ENCODE measurements at regions not wholly inside any gene's neighbourhood (a gene's known extent, or its start where the extent isn't known, plus 50 kb on each side); places are given as distances from the start of the nearest gene placed in this dataset.

GRCh38 chr11:70578371-70578770 lies 180.0 kb downstream of the CTTN start:
- Histone ChIP-seq H3K9me2 (ENCODE audit: insufficient read depth) (no peaks in the 10 kb centered on the region), H3K27ac (ENCODE audit: low read depth, low read length) (no peak overlapping the region), H3K9me3 (ENCODE audit: control insufficient read depth in 1 of 2, insufficient read depth in 1 of 2, low read depth in 1 of 2, low read length in 2 of 2) (no peaks in the 10 kb centered on the region), H3K36me3 (ENCODE audit: control insufficient read depth in 1 of 2, insufficient read depth in 2 of 2, low read length in 2 of 2) (no peaks in the 10 kb centered on the region), H4K20me1 (ENCODE audit: insufficient read depth) (no peaks in the 10 kb centered on the region), H3K4me3 (replicated peaks in 1 of 2; ENCODE audit: low read depth in 1 of 2, low read length in 2 of 2) (no peak overlapping the region), H2AFZ (ENCODE audit: low read depth, low read length, poor library complexity, severe bottlenecking) (no peak overlapping the region), H3K9ac (ENCODE audit: low read length) (no peak overlapping the region), H3K27me3 (ENCODE audit: insufficient read depth, low read length) (no peaks in the 10 kb centered on the region), H3K79me2 (ENCODE audit: insufficient read depth, low read length) (no peaks in the 10 kb centered on the region), H3K4me1 (ENCODE audit: control insufficient read depth in 1 of 2, insufficient read depth in 2 of 2, low read length in 2 of 2) (no peaks in the 10 kb centered on the region), H3K4me2 (ENCODE audit: low read length) (no peak overlapping the region)
- POLR2A ChIA-PET, result no interaction called here
- CTCF ChIA-PET, result no interaction called here
- intact Hi-C loops (cut with micrococcal nuclease), result no loop called here
- RAD21 ChIA-PET (ENCODE audit: low non-redundant PET in 1 of 2, low total read pairs in 2 of 2, uncharacterized antibody in 2 of 2, unreplicated experiment in 2 of 2), result no interaction called here
- DNase-seq (ENCODE audit: low read depth, low spot score) (no peak), ATAC-seq (no peak)
- BruUV-seq (replicated peaks), result no TSS peak
- TF ChIP-seq ZBTB33 (IDR thresholded peaks at IDR 0.05; ENCODE audit: extremely low read depth, insufficient replicate concordance, low read length), result no peak
- no peak for TF ChIP-seq SIN3A (IDR thresholded peaks at IDR 0.05; ENCODE audit: low read depth)
- TF ChIP-seq YY1 (IDR thresholded peaks at IDR 0.05; ENCODE audit: extremely low read depth, insufficient replicate concordance, low read depth, low read length), result no peak
- TF ChIP-seq ZFX (IDR thresholded peaks at IDR 0.05), result no peak
- no peak for TF ChIP-seq SP1 (IDR thresholded peaks at IDR 0.05; ENCODE audit: low read depth)
- no peak for TF ChIP-seq ATF3 (IDR thresholded peaks at IDR 0.05)
- TF ChIP-seq EZH2 (IDR thresholded peaks at IDR 0.05), result no peak
- TF ChIP-seq SRF (IDR thresholded peaks at IDR 0.05; ENCODE audit: low read depth), result no peak
- TF ChIP-seq ELF1 (IDR thresholded peaks at IDR 0.05; ENCODE audit: borderline replicate concordance, low read depth), result no peak
- TF ChIP-seq POLR2AphosphoS5 (IDR thresholded peaks at IDR 0.05; ENCODE audit: low read depth, low read length), result no peak
- no peak for TF ChIP-seq EGR1 (IDR thresholded peaks at IDR 0.05; ENCODE audit: low read depth)
- TF ChIP-seq CBX3 (IDR thresholded peaks at IDR 0.05; ENCODE audit: low read depth), result no peak
